Esophagus muscularis mucosa (tissue), 4 donors: ENCODE measurements at regions not wholly inside any gene's neighbourhood (a gene's known extent, or its start where the extent isn't known, plus 50 kb on each side); places are given as distances from the start of the nearest gene placed in this dataset.
A peak's percentile ranks its signal among the peaks of the same experiment; 100 is the strongest.

Source experiments
- DNase-seq: peaks from one replicate; pipeline ENCODE4 v3.0.0-alpha.2; 2017; ENCODE audit errors: extremely low spot score
- H3K27ac ChIP-seq, 4 donors: fragments of 200-600 bp; sonication (generic); replicated peaks in 1 of 4; 1 replicate in 3 of 4; 2 replicates in 1 of 4; pipeline ENCODE4 v1.5.1; 2016 to 2019; ENCODE audit warnings: mild to moderate bottlenecking in 1 of 4
- H3K27me3 ChIP-seq, 4 donors: fragments of 200-600 bp; sonication (generic); one replicate each; pipeline versions ENCODE4 v1.5.1 to v1.6.0; 2016 to 2019
- H3K36me3 ChIP-seq, 4 donors: fragments of 200-600 bp; sonication (generic); one replicate each; pipeline ENCODE4 v1.5.1; 2016 to 2019
- H3K4me1 ChIP-seq, 4 donors: fragments of 200-600 bp; sonication (generic); one replicate each; pipeline ENCODE4 v1.5.1; 2016 to 2019
- H3K4me3 ChIP-seq, 4 donors: fragments of 200-600 bp; sonication (generic); 1 replicate in 2 of 4; 2 replicates in 2 of 4; pipeline ENCODE4 v1.5.1; 2016 to 2019; ENCODE audit warnings: mild to moderate bottlenecking in 4 of 4, moderate library complexity in 1 of 4
- H3K9me3 ChIP-seq, 4 donors: fragments of 200-600 bp; sonication (generic); 1 replicate in 3 of 4; 2 replicates in 1 of 4; pipeline ENCODE4 v1.5.1; 2016 to 2019
- CTCF ChIP-seq, 3 experiments: fragments of 200-600 bp in 2 of 3; fragments of 450-650 bp in 1 of 3; sonication (generic) in 2 of 3; IDR thresholded peaks; one replicate each; pipeline ENCODE4 v1.5.1; 2017 to 2019; ENCODE audit warnings: antibody characterized with exemption in 3 of 3, mild to moderate bottlenecking in 2 of 3, moderate library complexity in 1 of 3
- EP300 ChIP-seq: sonication (generic); formaldehyde crosslinking; IDR thresholded peaks from one replicate; pipeline ENCODE4 v1.6.1; 2017; ENCODE audit warnings: antibody characterized with exemption
- POLR2A ChIP-seq: fragments of 450-650 bp; IDR thresholded peaks from one replicate; pipeline ENCODE4 v1.6.1; 2017; ENCODE audit warnings: antibody characterized with exemption, moderate library complexity, mild to moderate bottlenecking, low read depth
- POLR2AphosphoS5 ChIP-seq, 2 donors: sonication (generic); formaldehyde crosslinking; IDR thresholded peaks; one replicate each; pipeline ENCODE4 v1.6.1; 2017; ENCODE audit warnings: antibody characterized with exemption in 2 of 2
- WGBS: methylation state at CpG from one replicate; pipeline ENCODE4 v1.1.5; 2018; 5-methylcytosine and 5-hydroxymethylcytosine counted together
- intact Hi-C: fragments of 100-400 bp; cut with DNase I; formaldehyde crosslinking; loops from one replicate; pipeline ENCODE4 v1.15.1; 2023

GRCh38 chr10:4385231-4385870, 440.7 kb upstream of the AKR1E2 start:
- no peaks in the 10 kb centered on the region for H3K36me3 ChIP-seq
- no peak overlapping the region for H3K27ac ChIP-seq
- H3K9me3 ChIP-seq, result no peaks in the 10 kb centered on the region
- WGBS, result 96% methylated on average over 7 of the region's 7 CpGs
- peaks cover 10 to 21% (median 20%) of the 10 kb centered on the region in 4 donors for H3K4me1 ChIP-seq
- TF ChIP-seq CTCF (IDR thresholded peaks at IDR 0.05) (no peak), POLR2AphosphoS5 (IDR thresholded peaks at IDR 0.05) (no peak), EP300 (no peak)
- no peak for DNase-seq
- H3K27me3 ChIP-seq, result no peaks in the 10 kb centered on the region
- H3K4me3 ChIP-seq, result no peak overlapping the region
- intact Hi-C loops, result no loop called here

GRCh38 chr10:4384245-4384644, 441.8 kb upstream of the AKR1E2 start:
- intact Hi-C loops, result no loop called here
- Histone ChIP-seq H3K9me3 (no peaks in the 10 kb centered on the region), H3K27ac (peak overlapping the region in 3 of 4 donors; percentile 14 to 43 (median 28)), H3K36me3 (no peaks in the 10 kb centered on the region), H3K4me1 (peaks cover 10 to 21% (median 20%) of the 10 kb centered on the region in 4 donors), H3K4me3 (peak overlapping the region in 2 of 4 donors; percentile 5), H3K27me3 (no peaks in the 10 kb centered on the region)
- TF ChIP-seq POLR2AphosphoS5 (IDR thresholded peaks at IDR 0.05), result no peak
- TF ChIP-seq POLR2A, result no peak
- no peak for TF ChIP-seq EP300
- TF ChIP-seq CTCF (IDR thresholded peaks at IDR 0.05), result no peak
- no peak for DNase-seq
- 39% methylated on average over 4 of the region's 4 CpGs for WGBS

- peaks cover 10 to 21% (median 20%) of the 10 kb centered on the region in 4 donors for H3K4me1 ChIP-seq
- 18% methylated on average over 4 of the region's 4 CpGs for WGBS
- TF ChIP-seq POLR2AphosphoS5 (IDR thresholded peaks at IDR 0.05) (no peak), CTCF (IDR thresholded peaks at IDR 0.05) (no peak), POLR2A (no peak), EP300 (no peak)
- H3K36me3 ChIP-seq, result no peaks in the 10 kb centered on the region
- no peaks in the 10 kb centered on the region for H3K27me3 ChIP-seq
- intact Hi-C loops, result no loop called here
- no peak for DNase-seq
- H3K27ac ChIP-seq, result peak overlapping the region in 2 of 4 donors; percentile 28 to 43
- H3K9me3 ChIP-seq, result no peaks in the 10 kb centered on the region
- H3K4me3 ChIP-seq, result peak overlapping the region; percentile 2 to 5 (median 5)
Observed at GRCh38 chr10:4383651-4384098, 442.3 kb upstream of the AKR1E2 start.

- H3K4me3 ChIP-seq, result no peak overlapping the region
- TF ChIP-seq POLR2A, result no peak
- TF ChIP-seq POLR2AphosphoS5 (IDR thresholded peaks at IDR 0.05), result no peak
- TF ChIP-seq CTCF (IDR thresholded peaks at IDR 0.05), result no peak
- no peak for TF ChIP-seq EP300
- intact Hi-C loops, result no loop called here
- DNase-seq, result no peak
- no peaks in the 10 kb centered on the region for H3K9me3 ChIP-seq
- no peaks in the 10 kb centered on the region for H3K36me3 ChIP-seq
- no peaks in the 10 kb centered on the region for H3K27me3 ChIP-seq
- H3K4me1 ChIP-seq, result peaks cover 10 to 21% (median 20%) of the 10 kb centered on the region in 4 donors
- no peak overlapping the region for H3K27ac ChIP-seq
- 47% methylated on average over 1 of the region's 1 CpG for WGBS
Observed at GRCh38 chr10:4382811-4383210, 443.2 kb upstream of the AKR1E2 start.

GRCh38 chr10:4373612-4374011, 452.4 kb upstream of the AKR1E2 start:
- WGBS, result 81% methylated on average over 2 of the region's 2 CpGs
- intact Hi-C loops, result no loop called here

More at GRCh38 chr10:4373612-4374011, 452.4 kb upstream of the AKR1E2 start:
- Histone ChIP-seq H3K36me3 (no peaks in the 10 kb centered on the region), H3K27ac (no peak overlapping the region), H3K4me1 (no peaks in the 10 kb centered on the region), H3K4me3 (no peak overlapping the region), H3K9me3 (no peaks in the 10 kb centered on the region), H3K27me3 (no peaks in the 10 kb centered on the region)
- DNase-seq, result no peak
- TF ChIP-seq POLR2AphosphoS5 (IDR thresholded peaks at IDR 0.05) (no peak), CTCF (IDR thresholded peaks at IDR 0.05) (no peak), EP300 (no peak), POLR2A (no peak)
